H1 (cell line): ENCODE measurements at regions not wholly inside any gene's neighbourhood (a gene's known extent, or its start where the extent isn't known, plus 50 kb on each side); places are given as distances from the start of the nearest gene placed in this dataset.

Source experiments
- CTCF ChIA-PET: fragments of 300-600 bp; sonication (Branson Sonifier 250); formaldehyde crosslinking; loops from one replicate; lab custom pipeline; 2021; ENCODE audit not compliant: partially characterized antibody; lab: Charles Lee
- POLR2A ChIA-PET: fragments of 300-600 bp; sonication (Branson Sonifier 250); formaldehyde crosslinking; loops from one replicate; lab custom pipeline; 2021; ENCODE audit warnings: inconsistent platforms; ENCODE audit not compliant: partially characterized antibody; lab: Charles Lee
- DNase-seq, 2 experiments: peaks; one replicate each; pipeline versions ENCODE4 v3.0.0 to v3.0.0-alpha.2; 2010 to 2022; ENCODE audit warnings: low spot score in 2 of 2, low read depth in 1 of 2, mixed read lengths in 1 of 2
- FAIRE-seq: peaks from 2 replicates; lab custom pipeline; 2011; peaks lifted over from hg19 to GRCh38; lab: Jason Lieb, UNC
- H2AFZ ChIP-seq: 2 replicates; pipeline ENCODE4 v1.8.1; 2012; ENCODE audit warnings: low read length, inconsistent platforms
- H2AK5ac ChIP-seq: 2 replicates; pipeline ENCODE4 v1.6.1; 2013; ENCODE audit warnings: low read depth, low read length
- H2BK120ac ChIP-seq: replicated peaks from 2 replicates; pipeline ENCODE3; 2013; ENCODE audit warnings: low read depth, low read length, inconsistent platforms
- H2BK12ac ChIP-seq: 2 replicates; pipeline ENCODE4 v1.6.1; 2013; ENCODE audit warnings: low read depth, low read length
- H2BK15ac ChIP-seq: 2 replicates; pipeline ENCODE4 v1.6.1; 2013; ENCODE audit warnings: low read length
- H2BK20ac ChIP-seq: 2 replicates; pipeline ENCODE4 v1.6.1; 2013; ENCODE audit warnings: low read length
- H2BK5ac ChIP-seq: 2 replicates; pipeline ENCODE4 v1.6.1; 2013; ENCODE audit warnings: low read depth, low read length
- H3K14ac ChIP-seq: 2 replicates; pipeline ENCODE4 v1.6.1; 2013; ENCODE audit warnings: inconsistent platforms; ENCODE audit not compliant: insufficient read length
- H3K18ac ChIP-seq: 2 replicates; pipeline ENCODE4 v1.6.1; 2013; ENCODE audit warnings: low read length; ENCODE audit errors: extremely low read depth
- H3K23ac ChIP-seq: 2 replicates; pipeline ENCODE4 v1.6.1; 2013; ENCODE audit warnings: inconsistent platforms; ENCODE audit not compliant: insufficient read length
- H3K23me2 ChIP-seq: 2 replicates; pipeline ENCODE4 v1.6.1; 2013; ENCODE audit warnings: low read depth, low read length
- H3K27ac ChIP-seq: 2 replicates; pipeline ENCODE4 v1.6.1; 2011; ENCODE audit warnings: low read depth, low read length, inconsistent platforms
- H3K27me3 ChIP-seq, 4 experiments: replicated peaks in 1 of 4; 1 replicate in 1 of 4; 2 replicates in 3 of 4; pipeline versions ENCODE4 v1.6.1 to v1.8.1; 2011 to 2013; ENCODE audit warnings: low read length in 3 of 4, mild to moderate bottlenecking in 3 of 4, inconsistent platforms in 2 of 4, mixed read lengths in 2 of 4, moderate library complexity in 1 of 4; ENCODE audit not compliant: control insufficient read depth in 3 of 4, insufficient read depth in 3 of 4; ENCODE audit errors: extremely low read depth in 1 of 4
- H3K36me3 ChIP-seq, 4 experiments: 2 replicates each; pipeline versions ENCODE4 v1.6.1 to v1.8.1; 2011 to 2013; ENCODE audit warnings: mild to moderate bottlenecking in 4 of 4, low read length in 3 of 4, moderate library complexity in 2 of 4, control low read depth in 1 of 4, inconsistent platforms in 1 of 4; ENCODE audit not compliant: insufficient read depth in 4 of 4, control insufficient read depth in 2 of 4
- H3K4ac ChIP-seq: replicated peaks from 2 replicates; pipeline ENCODE3; 2013; ENCODE audit warnings: low read length, low read depth, mixed read lengths, inconsistent platforms; ENCODE audit not compliant: insufficient read length
- H3K4me1 ChIP-seq, 4 experiments: replicated peaks in 1 of 4; 1 replicate in 1 of 4; 2 replicates in 3 of 4; pipeline versions ENCODE4 v1.6.1 to v1.8.1; 2011 to 2013; ENCODE audit warnings: low read length in 3 of 4, inconsistent platforms in 2 of 4, mixed read lengths in 1 of 4; ENCODE audit not compliant: insufficient read depth in 4 of 4, control insufficient read depth in 3 of 4
- H3K4me2 ChIP-seq, 2 experiments: 2 replicates each; pipeline versions ENCODE4 v1.6.1 to v1.8.1; 2011 to 2013; ENCODE audit warnings: low read depth in 2 of 2, low read length in 2 of 2, control low read depth in 1 of 2, inconsistent platforms in 1 of 2, mild to moderate bottlenecking in 1 of 2; ENCODE audit not compliant: insufficient read depth in 1 of 2
- H3K4me3 ChIP-seq, 4 experiments: fragments of 200-600, 300-600 bp in 1 of 4; sonication (generic), shearing (Covaris generic), sonication (Bioruptor Twin) in 1 of 4; 2 replicates each; pipeline versions ENCODE4 v1.5.1 to v1.8.1; 2011 to 2016; ENCODE audit warnings: low read length in 4 of 4, low read depth in 3 of 4, control low read depth in 2 of 4, inconsistent platforms in 2 of 4, mild to moderate bottlenecking in 2 of 4, mixed read lengths in 1 of 4, moderate library complexity in 1 of 4; ENCODE audit not compliant: insufficient read depth in 2 of 4; ENCODE audit errors: extremely low read depth in 1 of 4
- H3K56ac ChIP-seq: replicated peaks from 2 replicates; pipeline ENCODE3; 2013; ENCODE audit warnings: low read depth, mild to moderate bottlenecking, mixed read lengths, low read length, inconsistent platforms; ENCODE audit not compliant: insufficient read length
- H3K79me1 ChIP-seq: 2 replicates; pipeline ENCODE4 v1.6.1; 2013; ENCODE audit warnings: low read depth, low read length, control low read depth
- H3K79me2 ChIP-seq, 2 experiments: 2 replicates each; pipeline versions ENCODE4 v1.6.1 to v1.8.1; 2012 to 2013; ENCODE audit warnings: low read length in 2 of 2, mild to moderate bottlenecking in 2 of 2, inconsistent platforms in 1 of 2; ENCODE audit not compliant: insufficient read depth in 2 of 2, control insufficient read depth in 1 of 2
- H3K9ac ChIP-seq, 4 experiments: replicated peaks in 1 of 4; 1 replicate in 1 of 4; 2 replicates in 3 of 4; pipeline versions ENCODE4 v1.6.1 to v1.8.1; 2011 to 2013; ENCODE audit warnings: low read depth in 3 of 4, low read length in 3 of 4, control low read depth in 2 of 4, mild to moderate bottlenecking in 2 of 4, moderate library complexity in 2 of 4, inconsistent platforms in 1 of 4; ENCODE audit errors: extremely low read depth in 1 of 4
- H3K9me3 ChIP-seq, 2 experiments: 2 replicates each; pipeline versions ENCODE4 v1.6.1 to v1.8.1; 2012 to 2013; ENCODE audit warnings: mild to moderate bottlenecking in 2 of 2, moderate library complexity in 2 of 2, control low read depth in 1 of 2, inconsistent platforms in 1 of 2, low read depth in 1 of 2, low read length in 1 of 2, mixed read lengths in 1 of 2; ENCODE audit not compliant: insufficient read depth in 2 of 2
- H4K20me1 ChIP-seq, 2 experiments: replicated peaks in 1 of 2; 2 replicates each; pipeline versions ENCODE3 to v1.8.1; 2011 to 2013; ENCODE audit warnings: inconsistent platforms in 2 of 2, low read length in 2 of 2, mild to moderate bottlenecking in 1 of 2; ENCODE audit not compliant: insufficient read depth in 2 of 2, control insufficient read depth in 1 of 2
- H4K5ac ChIP-seq: 2 replicates; pipeline ENCODE4 v1.6.1; 2013; ENCODE audit warnings: low read length, low read depth, mixed read lengths, inconsistent platforms; ENCODE audit not compliant: insufficient read length
- H4K8ac ChIP-seq: 2 replicates; pipeline ENCODE4 v1.8.0; 2013; ENCODE audit warnings: mild to moderate bottlenecking, moderate library complexity, low read length, inconsistent platforms; ENCODE audit not compliant: insufficient read depth; ENCODE audit errors: extremely low read depth
- H4K91ac ChIP-seq: replicated peaks from 2 replicates; pipeline ENCODE3; 2013; ENCODE audit warnings: low read length, mixed read lengths, inconsistent platforms; ENCODE audit not compliant: insufficient read length
- CHD1 ChIP-seq: IDR thresholded peaks from 2 replicates; pipeline ENCODE4 v1.6.1; 2012; ENCODE audit warnings: low read depth, low read length, improper control_type of control experiment
- SAP30 ChIP-seq: fragments of 300-600 bp; sonication (generic); IDR thresholded peaks from 2 replicates; pipeline ENCODE4 v1.7.1; 2012; ENCODE audit warnings: low read length, moderate library complexity, mild to moderate bottlenecking, inconsistent platforms; ENCODE audit not compliant: insufficient read depth, insufficient replicate concordance
- WGBS, 2 experiments: shearing (Covaris generic) in 1 of 2; methylation state at CpG; one replicate each; pipeline versions ENCODE4 v1.1.6 to v1.1.7; 2013 to 2015; ENCODE audit warnings: low lambda C conversion rate in 2 of 2, mixed read lengths in 2 of 2, inconsistent platforms in 1 of 2, low coverage in 1 of 2, missing lambda C conversion rate in 1 of 2; ENCODE audit not compliant: insufficient replicate concordance in 2 of 2, insufficient coverage in 1 of 2, insufficient read length in 1 of 2; ENCODE audit errors: extremely low coverage in 1 of 2, missing lambda C conversion rate in 1 of 2; 5-methylcytosine and 5-hydroxymethylcytosine counted together

DNA sequence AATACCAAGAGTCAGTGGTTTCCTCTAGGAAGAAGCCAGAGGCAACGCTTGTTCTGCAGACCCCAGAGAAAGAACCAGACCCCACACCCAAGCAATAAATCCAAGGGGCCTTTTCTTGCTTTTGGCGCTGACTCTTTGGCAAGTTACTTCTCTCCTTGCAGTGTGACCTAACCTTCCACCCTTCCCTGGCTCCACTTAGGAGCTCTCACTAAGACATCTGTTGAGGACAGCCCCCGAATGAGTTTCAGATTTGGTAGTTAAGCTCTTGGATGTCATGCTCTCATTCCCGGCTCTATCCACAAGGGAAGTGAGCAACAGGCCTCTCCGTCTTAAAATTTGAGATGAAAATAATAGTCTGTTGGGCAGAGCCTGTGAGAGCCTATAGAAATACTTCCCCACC lies 50.6 kb upstream of the FAM204A start:
- Histone ChIP-seq H3K23ac (no peak overlapping the region), H3K4me1 (peaks cover 0 to 5% (median 0%) of the 10 kb centered on the region in 4 experiments; a peak in 1 of 7 replicates), H3K9me3 (peaks cover 0 to 4% of the 10 kb centered on the region in 2 experiments; a peak in 2 of 4 replicates), H3K18ac (no peak overlapping the region), H2BK20ac (no peak overlapping the region), H2AFZ (no peak overlapping the region), H2BK5ac (no peak overlapping the region), H3K9ac (no peak overlapping the region), H2BK12ac (no peak overlapping the region), H4K20me1 (no peaks in the 10 kb centered on the region), H4K5ac (no peak overlapping the region), H3K14ac (no peak overlapping the region), H2AK5ac (no peak overlapping the region), H4K8ac (no peak overlapping the region), H3K27me3 (no peaks in the 10 kb centered on the region), H3K79me2 (no peaks in the 10 kb centered on the region), H3K4ac (no peak overlapping the region), H3K4me3 (no peak overlapping the region), H2BK15ac (no peak overlapping the region), H3K27ac (no peak overlapping the region), H3K79me1 (no peaks in the 10 kb centered on the region), H2BK120ac (no peak overlapping the region), H3K4me2 (no peak overlapping the region), H3K56ac (no peak overlapping the region), H3K36me3 (no peaks in the 10 kb centered on the region), H4K91ac (no peak overlapping the region), H3K23me2 (no peaks in the 10 kb centered on the region)
- FAIRE-seq (no peak), DNase-seq (no peak)
- CTCF ChIA-PET = interaction anchor here (0.9 to 1.3 kb wide), 4 partner anchors 9 to 1193 kb away, joined by 3 read pairs; no protein-coding TSS in a partner anchor
- TF ChIP-seq CHD1 (no peak), SAP30 (no peak)
- POLR2A ChIA-PET = no interaction called here
- 95% methylated on average over 5 of the region's 5 CpGs; no CpG with 5 or more reads in 1 of the 2 experiments for WGBS, 2 experiments
